A549 (cell line): ENCODE measurements at regions not wholly inside any gene's neighbourhood (a gene's known extent, or its start where the extent isn't known, plus 50 kb on each side); places are given as distances from the start of the nearest gene placed in this dataset.

Experiments used
- USF2 ChIP-seq: fragments of 450-650 bp; IDR thresholded peaks from 2 replicates; pipeline ENCODE4 v1.6.1; 2014; ENCODE audit warnings: antibody characterized with exemption
- TF ChIP-seq, protein P1 (sequence below): fragments of >200 bp; sonication (Bioruptor Twin); formaldehyde crosslinking; IDR thresholded peaks from 3 replicates; pipeline ENCODE4 v1.5.1; 2016

GRCh38 chr16:48959747-48960146 is 321.9 kb downstream of the CBLN1 start:
- TF ChIP-seq, protein P1, sequence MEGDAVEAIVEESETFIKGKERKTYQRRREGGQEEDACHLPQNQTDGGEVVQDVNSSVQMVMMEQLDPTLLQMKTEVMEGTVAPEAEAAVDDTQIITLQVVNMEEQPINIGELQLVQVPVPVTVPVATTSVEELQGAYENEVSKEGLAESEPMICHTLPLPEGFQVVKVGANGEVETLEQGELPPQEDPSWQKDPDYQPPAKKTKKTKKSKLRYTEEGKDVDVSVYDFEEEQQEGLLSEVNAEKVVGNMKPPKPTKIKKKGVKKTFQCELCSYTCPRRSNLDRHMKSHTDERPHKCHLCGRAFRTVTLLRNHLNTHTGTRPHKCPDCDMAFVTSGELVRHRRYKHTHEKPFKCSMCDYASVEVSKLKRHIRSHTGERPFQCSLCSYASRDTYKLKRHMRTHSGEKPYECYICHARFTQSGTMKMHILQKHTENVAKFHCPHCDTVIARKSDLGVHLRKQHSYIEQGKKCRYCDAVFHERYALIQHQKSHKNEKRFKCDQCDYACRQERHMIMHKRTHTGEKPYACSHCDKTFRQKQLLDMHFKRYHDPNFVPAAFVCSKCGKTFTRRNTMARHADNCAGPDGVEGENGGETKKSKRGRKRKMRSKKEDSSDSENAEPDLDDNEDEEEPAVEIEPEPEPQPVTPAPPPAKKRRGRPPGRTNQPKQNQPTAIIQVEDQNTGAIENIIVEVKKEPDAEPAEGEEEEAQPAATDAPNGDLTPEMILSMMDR, result no peak
- no peak for TF ChIP-seq USF2
